ENCODE measurements at regions not wholly inside any gene's neighbourhood (a gene's known extent, or its start where the extent isn't known, plus 50 kb on each side); places are given as distances from the start of the nearest gene placed in this dataset.

- no peak for TF ChIP-seq EP300 (IDR thresholded peaks at IDR 0.05; ENCODE audit: borderline replicate concordance in 1 of 2, control insufficient read depth in 1 of 2, low read depth in 2 of 2, low read length in 2 of 2)
Measured at GRCh38 chr2:179355881-179356280, 91.2 kb upstream of the SESTD1 start (continued).

GRCh38 chr2:179354739-179355537 is 90.3 kb upstream of the SESTD1 start:
- FAIRE-seq, result peak; percentile 13
- H3K4me2 ChIP-seq (ENCODE audit: control insufficient read depth, insufficient read depth), result no peak overlapping the region
- RAD21 ChIA-PET (ENCODE audit: unreplicated experiment), result no interaction called here
- BruUV-seq (replicated peaks), result no TSS peak
- H3K9me3 ChIP-seq (replicated peaks; ENCODE audit: control insufficient read depth, insufficient read depth, low read length), result no peaks in the 10 kb centered on the region
- no peaks in the 10 kb centered on the region for H3K79me2 ChIP-seq (ENCODE audit: control insufficient read depth, insufficient read depth, low read length)
- no peak overlapping the region for H3K9ac ChIP-seq (ENCODE audit: control insufficient read depth, insufficient read depth, low read length)
- peaks cover 2% of the 10 kb centered on the region; the same call in 1 of the 2 replicates for H3K4me1 ChIP-seq (ENCODE audit: control insufficient read depth, insufficient read depth, low read length)
- in situ Hi-C loops (cut with MboI) (no loop called here), intact Hi-C loops (cut with micrococcal nuclease; ENCODE audit: unreplicated experiment) (no loop called here)
- no peaks in the 10 kb centered on the region for H3K36me3 ChIP-seq (ENCODE audit: control insufficient read depth in 2 of 2, insufficient read depth in 2 of 2, low read length in 1 of 2)
- H2AFZ ChIP-seq (ENCODE audit: control insufficient read depth, low read depth, low read length), result no peak overlapping the region
- TF ChIP-seq EZH2 (IDR thresholded peaks at IDR 0.05; ENCODE audit: borderline replicate concordance, control insufficient read depth, low read depth, low read length) (no peak), TAF1 (IDR thresholded peaks at IDR 0.05; ENCODE audit: borderline replicate concordance, low read depth, low read length) (no peak), DPF2 (IDR thresholded peaks at IDR 0.05) (no peak), CTCF (IDR thresholded peaks at IDR 0.05 in 2 of 3, conservative IDR thresholded peaks at IDR 0.05 in 1 of 3; ENCODE audit: control insufficient read depth in 2 of 3, extremely low read depth in 1 of 3, insufficient read depth in 1 of 3, low read depth in 3 of 3, low read length in 3 of 3) (peak in 1 of 3 experiments; percentile 12; a peak in 1 of 6 replicates)
- 52% methylated on average over 1 of the region's 1 CpG for WGBS (ENCODE audit: insufficient coverage, insufficient replicate concordance, low lambda C conversion rate, missing lambda C conversion rate)
- no peaks in the 10 kb centered on the region for H3K27me3 ChIP-seq (replicated peaks in 1 of 2; ENCODE audit: control insufficient read depth in 2 of 2, insufficient read depth in 2 of 2, low read length in 1 of 2)
- CTCF ChIA-PET, result no interaction called here
- SMC1A ChIA-PET (ENCODE audit: uncharacterized antibody, unreplicated experiment), result interaction anchor here (1.2 to 1.5 kb wide), 3 partner anchors 92 to 135 kb away, joined by 3 to 4 read pairs (median 4); no protein-coding TSS in a partner anchor
- no peaks in the 10 kb centered on the region for H4K20me1 ChIP-seq (ENCODE audit: control insufficient read depth, insufficient read depth)
- H3K4me3 ChIP-seq, result no peak overlapping the region
- H3K27ac ChIP-seq (ENCODE audit: control insufficient read depth, insufficient read depth), result no peak overlapping the region
- no peak for ATAC-seq
- no peak for DNase-seq (ENCODE audit: low read depth, low spot score)
- POLR2A ChIA-PET, result no interaction called here

Measured in GM12878 (cell line).